ENCODE measurements at regions not wholly inside any gene's neighbourhood (a gene's known extent, or its start where the extent isn't known, plus 50 kb on each side); places are given as distances from the start of the nearest gene placed in this dataset.
A peak's percentile ranks its signal among the peaks of the same experiment; 100 is the strongest.
"Not testable (repeated sequence)": the region's sequence is repeated elsewhere in the genome, so short reads cannot be mapped to it uniquely, and the experiment has no call there.

DNA sequence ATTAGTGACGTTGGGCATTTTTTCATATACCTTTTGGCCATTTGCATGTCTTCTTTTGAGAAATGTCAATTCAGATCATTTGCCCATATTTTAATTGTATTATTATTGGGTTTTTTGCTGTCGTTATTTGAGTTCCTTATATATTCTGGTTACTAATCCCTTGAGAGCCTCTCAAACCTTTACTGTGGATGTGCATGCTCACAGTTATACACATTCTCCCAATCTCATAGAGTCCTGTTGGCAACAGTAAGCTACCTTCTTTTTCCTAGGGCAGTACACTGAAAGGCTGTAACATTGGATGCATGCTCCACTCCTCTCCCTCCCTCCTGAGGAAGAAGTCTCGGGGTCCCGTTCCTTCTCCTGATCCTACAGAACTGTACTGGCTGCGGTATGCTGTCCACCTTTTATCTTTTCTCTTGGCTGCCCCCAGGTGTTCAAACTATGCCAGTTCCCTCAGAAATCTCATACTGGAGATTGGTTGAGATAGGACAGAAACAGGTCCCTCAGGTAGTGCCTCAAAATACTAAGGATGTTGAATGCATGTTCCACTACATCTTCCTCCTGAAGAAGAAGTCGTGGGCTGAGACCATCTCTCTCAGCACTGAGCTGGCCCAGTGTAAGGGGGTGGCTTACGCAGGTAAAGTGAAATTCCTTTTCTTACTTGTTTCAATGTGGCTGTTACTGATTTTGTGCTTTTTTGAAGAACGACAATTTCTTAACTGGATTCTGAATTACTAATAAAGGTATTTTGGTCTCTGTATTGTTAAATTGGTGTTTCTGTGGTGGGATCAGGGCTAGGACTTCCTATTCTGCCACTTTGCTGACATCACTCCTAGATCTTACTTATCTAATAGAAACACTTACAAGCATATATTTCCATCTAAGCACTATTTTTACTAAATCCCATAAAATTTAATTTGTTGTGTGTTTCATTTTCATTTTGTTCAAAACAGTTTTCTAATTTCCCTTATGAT, 145.4 kb upstream of the HUWE1 start:
- Histone ChIP-seq H4K20me1 (ENCODE audit: low read depth) (no peaks in the 10 kb centered on the region), H3K79me2 (ENCODE audit: low read depth) (no peaks in the 10 kb centered on the region), H3F3A (ENCODE audit: low read depth) (no peaks in the 10 kb centered on the region), H2AFZ (replicated peaks) (no peak overlapping the region), H3K4me1 (no peaks in the 10 kb centered on the region), H3K4me2 (no peak overlapping the region), H3K27ac (no peak overlapping the region), H3K4me3 (no peak overlapping the region), H3K36me3 (no peaks in the 10 kb centered on the region), H3K9me3 (ENCODE audit: low read depth) (no peaks in the 10 kb centered on the region), H3K27me3 (no peaks in the 10 kb centered on the region), H3K9ac (no peak overlapping the region)
- no peaks in the 10 kb centered on the region for H3K9me3 Mint-ChIP-seq
- H3K36me3 Mint-ChIP-seq, result no peaks in the 10 kb centered on the region
- no peak overlapping the region for H3K4me3 Mint-ChIP-seq
- no peaks in the 10 kb centered on the region for H3K4me1 Mint-ChIP-seq
- H3K27ac Mint-ChIP-seq, result no peak overlapping the region
- H3K27me3 Mint-ChIP-seq (ENCODE audit: insufficient read depth, low read depth), result no peaks in the 10 kb centered on the region
- peak; percentile 45 for DNase-seq (ENCODE audit: low spot score)
- TF ChIP-seq EZH2 (IDR thresholded peaks at IDR 0.05) (no peak), EZH2phosphoT487 (IDR thresholded peaks at IDR 0.05) (no peak)
- TF ChIP-seq, protein P1, sequence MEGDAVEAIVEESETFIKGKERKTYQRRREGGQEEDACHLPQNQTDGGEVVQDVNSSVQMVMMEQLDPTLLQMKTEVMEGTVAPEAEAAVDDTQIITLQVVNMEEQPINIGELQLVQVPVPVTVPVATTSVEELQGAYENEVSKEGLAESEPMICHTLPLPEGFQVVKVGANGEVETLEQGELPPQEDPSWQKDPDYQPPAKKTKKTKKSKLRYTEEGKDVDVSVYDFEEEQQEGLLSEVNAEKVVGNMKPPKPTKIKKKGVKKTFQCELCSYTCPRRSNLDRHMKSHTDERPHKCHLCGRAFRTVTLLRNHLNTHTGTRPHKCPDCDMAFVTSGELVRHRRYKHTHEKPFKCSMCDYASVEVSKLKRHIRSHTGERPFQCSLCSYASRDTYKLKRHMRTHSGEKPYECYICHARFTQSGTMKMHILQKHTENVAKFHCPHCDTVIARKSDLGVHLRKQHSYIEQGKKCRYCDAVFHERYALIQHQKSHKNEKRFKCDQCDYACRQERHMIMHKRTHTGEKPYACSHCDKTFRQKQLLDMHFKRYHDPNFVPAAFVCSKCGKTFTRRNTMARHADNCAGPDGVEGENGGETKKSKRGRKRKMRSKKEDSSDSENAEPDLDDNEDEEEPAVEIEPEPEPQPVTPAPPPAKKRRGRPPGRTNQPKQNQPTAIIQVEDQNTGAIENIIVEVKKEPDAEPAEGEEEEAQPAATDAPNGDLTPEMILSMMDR (IDR thresholded peaks at IDR 0.05), result peak; percentile 47

DNA sequence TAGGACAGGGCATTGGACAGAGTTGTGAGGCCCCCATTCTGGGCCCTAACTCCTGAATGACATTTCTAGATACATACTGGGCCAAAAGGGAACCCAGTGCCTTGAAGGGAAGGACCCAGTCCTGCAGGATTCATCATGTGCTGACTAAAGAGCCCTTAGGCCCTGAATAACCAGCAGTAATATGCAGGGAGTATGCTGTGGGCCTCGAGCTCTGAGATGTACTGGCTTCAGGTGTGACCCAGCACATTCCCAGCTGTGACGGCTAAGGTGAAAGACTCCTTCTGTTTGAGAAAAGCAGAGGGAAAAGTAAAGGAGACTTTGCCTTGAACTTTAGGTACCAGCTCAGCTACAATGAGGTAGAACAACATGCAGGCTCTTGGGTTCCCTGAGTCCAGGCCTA, 138.2 kb upstream of the HUWE1 start:
- no peak overlapping the region for H3K9ac ChIP-seq
- Mint-ChIP-seq H3K27ac (no peak overlapping the region), H3K4me1 (no peaks in the 10 kb centered on the region), H3K9me3 (peaks cover 5% of the 10 kb centered on the region), H3K27me3 (ENCODE audit: insufficient read depth, low read depth) (peaks cover 4% of the 10 kb centered on the region), H3K36me3 (no peaks in the 10 kb centered on the region), H3K4me3 (no peak overlapping the region)
- H3K79me2 ChIP-seq (ENCODE audit: low read depth), result no peaks in the 10 kb centered on the region
- no peak overlapping the region for H2AFZ ChIP-seq (replicated peaks)
- H3K27ac ChIP-seq, result no peak overlapping the region
- H3K9me3 ChIP-seq (ENCODE audit: low read depth), result no peaks in the 10 kb centered on the region
- H4K20me1 ChIP-seq (ENCODE audit: low read depth), result no peaks in the 10 kb centered on the region
- TF ChIP-seq EZH2phosphoT487 (IDR thresholded peaks at IDR 0.05) (no peak), EZH2 (IDR thresholded peaks at IDR 0.05) (no peak)
- TF ChIP-seq, protein P1 (IDR thresholded peaks at IDR 0.05), result no peak
- H3K4me1 ChIP-seq, result no peaks in the 10 kb centered on the region
- H3K4me2 ChIP-seq, result no peak overlapping the region
- no peak for DNase-seq (ENCODE audit: low spot score)
- no peak overlapping the region for H3K4me3 ChIP-seq
- H3F3A ChIP-seq (ENCODE audit: low read depth), result no peaks in the 10 kb centered on the region
- H3K36me3 ChIP-seq, result no peaks in the 10 kb centered on the region
- no peaks in the 10 kb centered on the region for H3K27me3 ChIP-seq

DNA sequence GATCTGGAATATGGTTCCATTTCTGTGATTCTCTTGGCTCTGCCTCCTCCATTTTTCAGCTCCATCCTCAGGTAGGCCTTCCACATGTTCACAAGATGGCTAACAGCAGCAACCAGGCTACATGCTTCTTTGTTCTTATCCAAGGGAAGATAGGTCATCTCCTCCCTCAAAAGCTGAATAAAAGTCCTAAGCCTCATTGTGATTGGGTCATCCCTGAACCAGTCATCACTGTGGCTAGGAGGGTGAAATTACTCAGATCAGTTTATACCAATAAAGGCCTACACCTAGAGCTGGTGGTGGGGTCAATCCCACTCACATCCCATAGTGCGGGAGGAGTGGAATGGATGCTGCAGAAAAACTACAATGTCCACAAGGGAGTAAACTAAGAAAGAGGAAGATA, 131.6 kb upstream of the HUWE1 start:
- H3K9ac ChIP-seq; H3K4me3 ChIP-seq; H3K36me3 ChIP-seq; H3K36me3 Mint-ChIP-seq; H3K4me1 Mint-ChIP-seq; H3K4me1 ChIP-seq; DNase-seq (ENCODE audit: low spot score); H3K4me3 Mint-ChIP-seq; H3K9me3 Mint-ChIP-seq; H3K79me2 ChIP-seq (ENCODE audit: low read depth); H3K27ac Mint-ChIP-seq; H4K20me1 ChIP-seq (ENCODE audit: low read depth); H3F3A ChIP-seq (ENCODE audit: low read depth); H3K9me3 ChIP-seq (ENCODE audit: low read depth); H3K4me2 ChIP-seq; H2AFZ ChIP-seq (replicated peaks); H3K27ac ChIP-seq; H3K27me3 ChIP-seq; H3K27me3 Mint-ChIP-seq (ENCODE audit: insufficient read depth, low read depth): not testable (repeated sequence)

DNA sequence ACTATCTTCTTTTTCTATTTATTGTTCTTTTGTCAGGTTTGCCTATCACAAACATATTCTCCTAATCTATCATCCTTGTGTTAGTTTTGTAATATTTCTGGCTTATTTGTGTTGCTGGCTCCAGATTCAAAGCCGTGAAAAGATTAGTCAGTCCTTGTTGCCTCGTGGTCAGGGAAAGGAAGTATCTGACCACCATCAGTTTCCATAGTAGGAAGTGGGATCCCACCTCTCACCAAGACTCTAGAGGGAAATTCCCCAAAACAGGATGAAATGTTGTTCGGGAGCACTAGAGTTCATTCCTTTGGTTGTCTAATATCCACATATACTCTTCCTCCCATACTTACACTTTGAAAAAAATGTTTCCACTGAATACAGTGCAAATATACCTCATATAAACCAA, 131.0 kb upstream of the HUWE1 start:
- H3K36me3 ChIP-seq, result no peaks in the 10 kb centered on the region
- H2AFZ ChIP-seq (replicated peaks), result no peak overlapping the region
- no peak overlapping the region for H3K4me3 ChIP-seq
- H3K27ac Mint-ChIP-seq, result no peak overlapping the region
- H3F3A ChIP-seq (ENCODE audit: low read depth), result no peaks in the 10 kb centered on the region
- H3K79me2 ChIP-seq (ENCODE audit: low read depth), result no peaks in the 10 kb centered on the region
- H3K4me1 Mint-ChIP-seq, result no peaks in the 10 kb centered on the region
- no peaks in the 10 kb centered on the region for H3K36me3 Mint-ChIP-seq
- H3K27ac ChIP-seq, result no peak overlapping the region
- peaks cover 2% of the 10 kb centered on the region for H3K9me3 Mint-ChIP-seq
- H3K9ac ChIP-seq, result no peak overlapping the region
- peaks cover 2% of the 10 kb centered on the region for H3K27me3 Mint-ChIP-seq (ENCODE audit: insufficient read depth, low read depth)
- no peaks in the 10 kb centered on the region for H3K27me3 ChIP-seq
- no peaks in the 10 kb centered on the region for H3K9me3 ChIP-seq (ENCODE audit: low read depth)
- H3K4me2 ChIP-seq, result no peak overlapping the region
- H3K4me1 ChIP-seq, result no peaks in the 10 kb centered on the region
- no peak for DNase-seq (ENCODE audit: low spot score)
- no peaks in the 10 kb centered on the region for H4K20me1 ChIP-seq (ENCODE audit: low read depth)
- no peak overlapping the region for H3K4me3 Mint-ChIP-seq
- TF ChIP-seq EZH2 (IDR thresholded peaks at IDR 0.05) (no peak), EZH2phosphoT487 (IDR thresholded peaks at IDR 0.05) (no peak)
- TF ChIP-seq, protein P1 (IDR thresholded peaks at IDR 0.05), result no peak

Data from neural progenitor cell (in vitro differentiated cells).